Epithelial cell of esophagus (primary cell): ENCODE measurements at regions not wholly inside any gene's neighbourhood (a gene's known extent, or its start where the extent isn't known, plus 50 kb on each side); places are given as distances from the start of the nearest gene placed in this dataset.
"Not testable (repeated sequence)": the region's sequence is repeated elsewhere in the genome, so short reads cannot be mapped to it uniquely, and the experiment has no call there.

ENCODE experiments used
- DNase-seq: peaks from one replicate; pipeline ENCODE4 v3.0.0; 2010; ENCODE audit warnings: low read depth
- H3K4me3 ChIP-seq: 2 replicates; pipeline ENCODE4 v1.5.1; 2011; ENCODE audit warnings: mild to moderate bottlenecking, low read length, control low read depth
- TF ChIP-seq, protein P1 (sequence below): IDR thresholded peaks from 2 replicates; pipeline ENCODE4 v1.5.1; 2011; ENCODE audit warnings: low read depth, mild to moderate bottlenecking, low read length, control low read depth, inconsistent platforms; ENCODE audit not compliant: insufficient read depth; ENCODE audit errors: missing control alignments

DNA sequence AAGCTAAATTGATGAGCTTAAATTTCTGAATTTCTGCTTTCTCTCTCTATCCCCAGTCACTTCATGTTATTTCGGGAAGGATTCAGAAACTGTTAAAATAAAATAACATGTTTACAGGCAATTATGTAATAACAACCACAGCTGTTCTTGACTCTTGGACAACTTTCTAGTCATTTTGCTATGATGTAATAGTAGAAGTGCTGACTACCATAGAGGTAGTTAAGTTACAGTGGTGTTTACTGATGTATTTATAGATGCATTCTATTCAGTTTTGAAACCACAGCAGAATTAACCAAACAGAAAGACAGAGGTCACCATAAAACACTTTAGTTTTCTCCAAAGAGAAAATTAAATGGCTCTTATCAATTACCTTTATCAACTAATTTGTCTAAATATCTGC lies 1292.0 kb upstream of the CHAC2 start:
- H3K4me3 ChIP-seq, result no peak overlapping the region
- no peak for DNase-seq
- TF ChIP-seq, protein P1, sequence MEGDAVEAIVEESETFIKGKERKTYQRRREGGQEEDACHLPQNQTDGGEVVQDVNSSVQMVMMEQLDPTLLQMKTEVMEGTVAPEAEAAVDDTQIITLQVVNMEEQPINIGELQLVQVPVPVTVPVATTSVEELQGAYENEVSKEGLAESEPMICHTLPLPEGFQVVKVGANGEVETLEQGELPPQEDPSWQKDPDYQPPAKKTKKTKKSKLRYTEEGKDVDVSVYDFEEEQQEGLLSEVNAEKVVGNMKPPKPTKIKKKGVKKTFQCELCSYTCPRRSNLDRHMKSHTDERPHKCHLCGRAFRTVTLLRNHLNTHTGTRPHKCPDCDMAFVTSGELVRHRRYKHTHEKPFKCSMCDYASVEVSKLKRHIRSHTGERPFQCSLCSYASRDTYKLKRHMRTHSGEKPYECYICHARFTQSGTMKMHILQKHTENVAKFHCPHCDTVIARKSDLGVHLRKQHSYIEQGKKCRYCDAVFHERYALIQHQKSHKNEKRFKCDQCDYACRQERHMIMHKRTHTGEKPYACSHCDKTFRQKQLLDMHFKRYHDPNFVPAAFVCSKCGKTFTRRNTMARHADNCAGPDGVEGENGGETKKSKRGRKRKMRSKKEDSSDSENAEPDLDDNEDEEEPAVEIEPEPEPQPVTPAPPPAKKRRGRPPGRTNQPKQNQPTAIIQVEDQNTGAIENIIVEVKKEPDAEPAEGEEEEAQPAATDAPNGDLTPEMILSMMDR, result no peak

DNA sequence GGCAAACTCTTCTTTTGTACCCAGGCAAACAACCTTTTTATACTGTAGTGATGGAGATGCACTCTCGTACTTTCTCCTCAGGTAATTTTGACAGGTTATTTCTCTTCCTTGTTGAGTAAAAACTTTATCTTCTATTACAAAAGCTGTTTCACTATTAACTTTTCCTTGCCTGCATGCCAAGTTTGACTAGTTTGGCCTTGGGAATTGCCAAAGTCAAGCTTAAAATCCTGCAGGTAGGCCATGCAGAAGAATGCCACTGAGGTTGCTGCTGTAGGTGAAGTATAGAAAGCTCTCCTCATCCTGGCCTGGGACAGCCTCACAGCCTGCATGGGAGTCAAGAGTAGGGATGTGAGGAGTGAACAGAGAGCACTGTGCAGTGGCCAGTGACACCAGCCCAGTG lies 1293.5 kb upstream of the CHAC2 start:
- H3K4me3 ChIP-seq, result no peak overlapping the region
- TF ChIP-seq, protein P1, result no peak
- DNase-seq, result no peak

- DNase-seq, result no peak
- TF ChIP-seq, protein P1, result no peak
- no peak overlapping the region for H3K4me3 ChIP-seq
Observed at GRCh38 chr2:52473526-52473925, 1294.1 kb upstream of the CHAC2 start.

DNA sequence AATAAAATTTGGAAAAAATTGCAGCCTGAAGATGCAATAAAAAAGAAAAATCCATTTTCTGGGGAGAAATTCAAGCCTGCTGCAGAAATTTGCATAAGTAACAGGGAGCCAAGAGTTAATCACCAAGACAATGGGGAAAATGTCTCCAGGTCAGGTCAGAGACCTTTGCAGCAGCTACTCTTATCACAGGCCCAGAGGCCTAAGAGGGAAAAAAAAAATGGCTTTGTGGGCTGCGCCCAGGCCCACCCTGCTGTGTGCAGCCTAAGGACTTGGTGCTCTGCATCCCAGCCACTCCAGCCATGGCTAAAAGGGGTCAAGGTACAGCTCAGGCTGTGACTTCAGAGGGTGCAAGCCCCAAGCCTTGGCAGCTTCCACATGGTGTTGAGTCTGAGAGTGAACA lies 1297.1 kb upstream of the CHAC2 start:
- not testable (repeated sequence) for H3K4me3 ChIP-seq, DNase-seq

GRCh38 chr2:52467189-52467588 lies 1300.4 kb upstream of the CHAC2 start:
- H3K4me3 ChIP-seq, result no peak overlapping the region
- TF ChIP-seq, protein P1, result no peak
- no peak for DNase-seq

DNA sequence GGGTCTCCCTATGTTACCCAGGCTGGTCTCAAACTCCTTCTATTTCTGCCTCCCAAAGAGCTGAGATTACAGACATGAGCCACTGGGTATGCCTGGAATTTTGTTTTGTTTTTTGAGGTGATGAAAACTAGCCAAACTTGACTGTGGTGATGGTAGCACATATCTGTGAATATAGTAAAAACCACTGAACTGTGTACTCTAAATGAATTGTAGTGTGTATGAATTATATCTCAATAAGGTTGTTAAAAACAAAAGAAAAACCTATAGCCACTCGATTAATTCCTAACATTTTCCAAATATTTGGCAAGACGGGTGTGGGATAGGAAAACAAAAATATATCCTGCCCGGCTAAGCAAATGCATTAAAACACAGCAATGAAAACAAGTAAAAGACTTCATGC lies 1302.3 kb upstream of the CHAC2 start:
- DNase-seq, result no peak
- TF ChIP-seq, protein P1, result no peak
- no peak overlapping the region for H3K4me3 ChIP-seq

DNA sequence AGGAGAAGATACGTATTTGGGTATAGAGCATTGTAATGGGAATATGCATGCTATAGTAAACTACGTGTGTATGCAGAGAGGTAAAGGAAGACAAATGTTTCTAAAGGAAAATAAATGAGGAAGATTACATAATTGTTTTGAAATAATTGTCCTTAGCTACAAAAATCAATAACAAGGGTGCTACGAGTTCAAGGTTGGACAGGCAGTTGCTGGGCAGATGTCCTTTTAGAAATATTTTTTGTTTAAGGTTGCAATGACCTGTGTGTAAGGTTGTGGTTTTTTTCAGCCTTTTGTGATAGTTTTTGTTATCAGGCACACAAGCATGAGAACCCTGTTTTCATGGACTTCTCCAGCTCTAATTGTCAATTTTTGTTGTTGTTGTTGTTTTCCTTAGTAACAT lies 1304.1 kb upstream of the CHAC2 start:
- no peak overlapping the region for H3K4me3 ChIP-seq
- DNase-seq, result no peak
- TF ChIP-seq, protein P1, result no peak
